GM21825 (cell line): ENCODE measurements at regions not wholly inside any gene's neighbourhood (a gene's known extent, or its start where the extent isn't known, plus 50 kb on each side); places are given as distances from the start of the nearest gene placed in this dataset.
"Not testable (repeated sequence)": the region's sequence is repeated elsewhere in the genome, so short reads cannot be mapped to it uniquely, and the experiment has no call there.

Experiments
- ATAC-seq: cut with Tn5 transposase; IDR thresholded peaks from one replicate; pipeline ENCODE4 v1.9.1; 2021; ENCODE audit warnings: mild to moderate bottlenecking, moderate library complexity; ENCODE audit not compliant: unreplicated experiment

DNA sequence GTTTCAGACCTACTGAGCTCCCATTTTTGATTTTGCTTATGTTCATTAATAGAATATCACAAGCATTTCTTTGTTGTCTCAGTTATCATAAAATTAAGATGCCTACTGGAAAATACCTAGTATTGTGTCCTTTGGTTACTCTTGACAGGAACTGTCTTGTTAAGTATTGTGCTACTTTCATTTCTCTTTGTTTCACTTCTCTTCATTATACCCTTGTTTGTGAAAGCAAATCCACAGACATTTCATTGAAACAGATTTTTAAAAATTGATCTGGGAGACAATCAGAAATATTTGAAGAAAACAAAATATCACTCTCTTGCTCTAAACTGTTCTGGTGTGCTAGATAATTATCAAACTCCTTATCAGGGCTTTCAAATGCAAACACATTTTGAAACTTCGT lies 290.5 kb upstream of the EYS start:
- ATAC-seq: no peak

DNA sequence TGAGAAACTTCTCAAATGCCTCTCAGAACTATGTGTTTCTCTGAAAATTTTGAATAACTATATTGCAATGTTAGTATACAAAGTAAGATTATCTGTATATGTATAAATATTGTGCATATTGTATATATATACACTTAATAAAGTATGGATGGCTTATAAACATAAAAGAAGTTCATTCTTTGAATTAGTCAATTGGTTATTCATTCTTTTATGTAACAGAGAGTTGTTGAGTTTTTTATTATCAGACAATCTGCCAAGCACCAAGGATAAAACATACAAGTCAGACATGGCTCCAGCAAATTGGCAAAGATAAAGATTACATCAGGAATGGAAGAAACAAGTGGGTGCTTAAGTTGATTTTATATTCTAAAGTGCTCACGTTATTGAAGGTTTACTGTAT lies 289.1 kb upstream of the EYS start:
- ATAC-seq: no peak

DNA sequence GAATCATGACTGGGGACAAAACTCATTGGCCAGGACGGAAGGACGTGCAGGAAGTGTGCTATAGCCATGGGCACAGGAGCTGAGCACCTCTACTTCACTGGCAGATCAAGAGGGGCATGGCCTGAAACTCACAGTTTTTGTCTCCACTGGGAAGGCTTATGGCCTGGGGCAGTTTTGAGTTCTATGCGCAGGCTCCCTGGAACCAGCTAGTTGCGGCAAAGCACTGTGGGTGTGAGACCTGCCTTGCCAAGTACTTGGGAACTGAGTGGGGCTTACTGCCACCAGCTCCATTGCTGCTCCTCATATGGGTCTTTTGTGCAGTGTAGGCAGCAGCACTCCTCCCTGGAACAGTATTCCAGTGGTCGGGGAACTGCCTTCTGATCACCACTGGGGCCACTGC lies 282.6 kb upstream of the EYS start:
- no peak for ATAC-seq

DNA sequence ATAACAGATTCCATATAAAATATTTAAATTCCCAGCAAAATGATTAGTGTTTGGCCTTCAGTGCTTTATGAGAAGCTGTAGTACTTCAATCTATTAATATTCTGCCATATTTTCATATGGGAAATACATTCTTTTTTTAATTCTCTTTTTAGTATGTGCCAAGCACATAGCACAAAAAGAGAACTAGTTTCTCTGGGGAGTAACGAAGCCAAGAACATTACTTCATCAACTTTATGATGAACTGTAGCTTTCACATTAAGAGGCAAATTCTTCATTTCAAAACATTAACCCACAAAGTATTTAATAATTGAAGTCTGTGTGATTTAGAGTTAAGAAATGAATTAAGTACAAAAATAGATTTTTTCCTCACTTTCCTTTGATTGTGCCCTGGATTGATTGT lies 281.0 kb upstream of the EYS start:
- no peak for ATAC-seq

DNA sequence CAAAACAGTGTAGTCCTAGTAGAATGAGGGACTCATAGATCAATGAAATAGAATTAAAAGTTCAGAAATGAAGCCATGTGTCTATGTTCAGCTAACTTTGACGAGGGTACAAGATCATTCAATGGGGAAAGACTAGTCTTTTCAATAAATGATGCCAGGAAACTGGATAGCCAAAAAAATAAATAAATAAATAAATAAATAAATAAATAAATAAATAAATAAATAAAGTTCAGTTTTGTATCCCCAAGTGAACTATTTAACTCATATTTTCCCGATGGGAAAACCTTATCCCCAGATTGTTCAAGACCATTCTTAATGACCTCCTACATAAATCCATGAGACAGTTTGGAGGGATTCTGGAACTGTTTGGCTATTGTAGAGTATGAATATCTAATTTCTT lies 277.1 kb upstream of the EYS start:
- ATAC-seq: no peak

DNA sequence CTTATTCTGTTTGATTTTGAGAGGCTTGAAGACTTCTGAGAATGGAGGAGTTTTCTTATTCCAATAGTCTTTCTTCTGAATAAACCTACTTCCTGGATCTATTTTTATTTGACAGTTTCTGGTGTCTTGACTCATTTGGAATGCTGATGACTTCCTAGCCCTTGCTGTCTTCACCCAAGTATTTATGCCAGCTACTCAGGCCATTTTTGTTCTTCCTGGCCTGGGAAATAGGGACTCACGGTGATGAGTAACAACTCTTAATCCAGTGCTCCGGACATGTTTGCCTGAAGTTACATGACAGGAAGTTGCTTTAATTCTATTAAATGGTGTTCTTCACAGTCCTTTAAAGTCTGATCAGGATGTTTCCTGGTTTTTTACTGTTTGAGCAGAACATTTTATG lies 272.1 kb upstream of the EYS start:
- no peak for ATAC-seq

DNA sequence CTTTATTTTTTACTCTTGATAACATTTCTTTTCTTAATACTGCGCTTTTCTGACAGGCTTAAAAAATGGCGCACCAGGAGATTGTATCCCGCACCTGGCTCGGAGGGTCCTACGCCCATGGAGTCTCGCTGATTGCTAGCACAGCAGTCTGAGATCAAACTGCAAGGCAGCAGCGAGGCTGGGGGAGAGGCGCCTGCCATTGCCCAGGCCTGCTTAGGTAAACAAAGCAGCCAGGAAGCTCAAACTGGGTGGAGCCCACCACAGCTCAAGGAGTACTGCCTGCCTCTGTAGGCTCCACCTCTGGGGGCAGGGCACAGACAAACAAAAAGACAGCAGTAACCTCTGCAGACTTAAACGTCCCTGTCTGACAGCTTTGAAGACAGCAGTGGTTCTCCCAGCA lies 264.2 kb upstream of the EYS start:
- not testable (repeated sequence) for ATAC-seq

DNA sequence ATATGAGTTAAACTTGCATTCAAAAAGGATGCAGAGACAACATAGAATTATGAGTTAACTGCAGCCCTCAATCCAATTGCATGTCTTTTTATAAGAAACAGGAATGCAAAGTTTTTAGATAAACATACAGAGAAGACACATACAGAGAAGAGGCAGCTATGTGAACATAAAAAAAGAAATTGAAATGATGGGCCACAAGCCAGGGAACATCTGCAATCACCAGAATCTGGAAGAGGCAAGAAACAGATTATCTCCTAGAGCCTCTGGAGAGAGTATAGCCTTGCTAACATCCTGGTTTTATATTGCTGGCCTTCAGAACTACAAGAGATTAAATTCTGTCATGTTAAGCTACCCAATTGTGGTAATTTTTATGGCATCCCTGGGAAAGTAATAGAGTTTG lies 257.2 kb upstream of the EYS start:
- no peak for ATAC-seq

DNA sequence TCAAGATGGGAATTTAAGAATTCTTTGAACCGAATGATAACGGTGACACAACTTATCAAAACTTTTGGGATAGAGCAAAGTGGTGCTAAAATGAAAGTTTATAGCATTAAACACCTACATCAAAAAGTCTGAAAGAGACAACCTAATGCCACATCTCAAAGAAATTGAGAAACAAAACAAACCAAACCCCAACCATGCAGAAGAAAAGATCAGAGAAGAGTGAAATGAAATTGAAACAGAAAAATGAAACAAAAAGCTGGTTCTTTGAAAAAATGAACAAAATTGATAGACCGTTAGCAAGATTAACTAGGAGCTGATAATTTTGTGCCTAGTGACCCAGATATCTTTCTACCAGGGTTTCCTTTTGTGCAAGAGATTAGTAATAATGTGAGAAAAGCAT lies 248.0 kb upstream of the EYS start:
- ATAC-seq: no peak

DNA sequence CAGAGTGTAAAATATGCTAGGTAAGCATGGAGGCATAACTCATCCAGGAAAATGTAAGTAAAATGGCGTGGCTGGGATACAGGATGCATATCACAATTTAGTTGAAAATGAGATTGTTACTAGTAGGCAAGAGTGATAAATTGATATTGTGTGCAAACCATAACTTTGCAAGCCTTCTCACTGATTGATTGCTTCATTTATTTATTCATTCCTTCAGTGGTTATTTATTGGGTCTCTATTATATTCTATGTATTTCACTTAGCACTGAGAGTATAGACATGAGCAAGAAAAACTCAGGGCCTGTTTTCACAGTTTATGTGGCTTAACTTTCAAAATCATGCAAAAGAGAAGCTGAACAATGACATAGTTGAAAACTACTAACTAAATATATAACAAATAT lies 241.0 kb upstream of the EYS start:
- no peak for ATAC-seq

DNA sequence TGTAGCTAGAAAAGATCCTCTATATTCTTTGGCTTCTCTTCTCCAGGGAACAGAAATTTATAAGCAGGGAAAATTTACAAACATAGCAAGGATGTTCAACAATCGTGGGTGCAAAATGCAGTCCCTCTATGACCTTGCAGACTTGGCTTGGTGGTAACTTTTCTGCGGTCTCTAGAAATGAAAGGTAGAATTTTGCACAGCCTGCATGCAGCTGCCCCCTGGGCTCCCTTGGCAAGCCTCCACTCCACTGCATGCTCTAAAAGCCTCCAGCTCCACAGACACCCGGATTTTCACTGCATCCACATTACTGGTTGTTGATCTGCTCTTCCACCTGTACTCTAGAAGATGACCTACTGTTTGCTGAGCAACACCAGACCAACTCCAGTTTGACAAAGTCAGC lies 236.5 kb upstream of the EYS start:
- no peak for ATAC-seq

DNA sequence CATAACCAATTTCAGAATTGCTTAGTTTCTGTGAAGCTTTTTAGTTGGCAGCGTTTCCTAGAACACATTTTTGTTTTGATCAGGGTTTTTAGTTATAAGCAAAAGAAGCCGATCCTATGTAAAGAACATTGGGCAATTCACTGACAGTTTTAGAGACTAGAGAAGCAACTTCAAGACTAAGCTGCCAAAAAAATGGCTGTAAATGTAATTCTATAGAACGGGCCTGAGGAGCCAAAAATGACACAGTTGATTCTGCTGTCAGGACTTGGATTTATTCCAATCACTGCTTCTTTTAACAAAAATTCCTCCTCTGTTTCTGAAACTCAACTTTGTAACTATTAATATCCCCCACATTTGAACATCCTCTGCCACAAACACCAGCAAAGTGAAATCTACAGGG lies 236.0 kb upstream of the EYS start:
- ATAC-seq: no peak

DNA sequence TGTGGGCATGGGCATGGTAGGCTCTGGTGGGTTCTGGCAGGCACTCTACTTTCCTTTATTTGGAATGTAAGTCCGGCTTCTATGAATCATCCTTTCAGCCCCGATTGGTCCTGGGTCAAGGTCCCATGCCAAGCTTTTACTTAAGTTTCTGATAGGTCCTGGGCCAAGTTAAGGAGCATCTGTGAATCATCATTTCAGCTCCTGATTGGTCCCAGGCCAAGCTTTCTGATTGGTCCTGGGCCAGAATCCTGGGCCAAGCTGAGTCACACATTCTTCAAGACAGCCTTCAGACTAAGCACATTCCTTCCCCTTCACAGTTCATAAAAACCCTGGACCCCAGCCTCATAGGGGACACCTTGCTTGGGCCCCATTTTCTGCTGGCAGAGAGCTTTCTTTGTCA lies 231.0 kb upstream of the EYS start:
- no peak for ATAC-seq

DNA sequence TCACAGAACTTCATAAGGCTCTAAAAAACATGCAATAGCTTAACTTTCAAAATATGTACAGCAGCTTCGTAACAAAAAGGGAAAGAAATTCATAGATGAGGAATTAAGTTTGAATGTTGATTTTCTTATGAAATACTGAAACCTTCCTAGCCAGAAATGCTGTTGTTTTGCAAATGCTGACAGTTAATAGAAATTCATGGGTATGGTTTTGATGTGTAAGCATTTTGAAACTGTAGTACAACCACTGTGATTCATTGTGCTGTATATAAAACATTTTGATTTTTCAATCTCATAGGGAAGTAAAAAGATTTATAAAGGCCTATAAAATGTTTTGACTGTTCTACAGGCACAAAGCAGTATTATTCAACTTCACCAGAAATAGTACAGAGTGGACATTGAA lies 228.4 kb upstream of the EYS start:
- ATAC-seq: no peak

DNA sequence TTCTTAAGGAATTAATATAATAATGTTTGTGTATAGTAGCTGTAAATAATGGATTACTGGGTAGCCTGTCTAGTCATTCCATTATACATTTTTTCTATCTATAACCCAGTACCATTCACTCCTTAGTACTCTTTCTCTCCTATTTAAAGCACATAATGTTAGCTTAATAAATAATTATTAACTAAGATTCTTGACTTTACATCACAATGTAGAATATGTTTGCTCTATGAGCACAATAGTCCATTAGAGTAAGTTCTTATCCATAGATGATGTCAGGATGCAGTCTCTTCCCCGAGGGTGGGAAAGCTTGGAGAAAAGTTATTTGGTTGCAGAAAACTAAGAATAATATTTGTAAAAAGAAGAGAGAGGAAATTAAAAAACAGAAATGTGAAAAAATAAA lies 226.4 kb upstream of the EYS start:
- no peak for ATAC-seq

DNA sequence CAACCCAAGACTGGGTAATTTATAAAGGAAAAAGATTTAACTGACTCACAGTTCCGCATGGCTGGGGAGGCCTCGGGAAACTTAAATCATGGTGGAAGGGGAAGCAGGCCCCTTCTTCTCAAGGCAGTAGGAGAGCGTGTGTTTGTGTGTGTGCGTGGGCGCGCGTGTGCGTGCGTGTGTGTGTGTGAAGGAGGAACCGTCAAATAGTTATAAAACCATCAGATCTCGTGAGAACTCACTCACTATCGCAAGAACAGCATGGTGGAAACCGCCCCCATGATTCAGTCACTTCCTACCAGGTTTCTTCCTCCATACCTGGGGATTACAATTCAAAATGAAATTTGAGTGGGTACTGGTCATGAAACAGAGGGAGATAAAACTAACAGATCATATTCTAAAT lies 220.1 kb upstream of the EYS start:
- no peak for ATAC-seq

DNA sequence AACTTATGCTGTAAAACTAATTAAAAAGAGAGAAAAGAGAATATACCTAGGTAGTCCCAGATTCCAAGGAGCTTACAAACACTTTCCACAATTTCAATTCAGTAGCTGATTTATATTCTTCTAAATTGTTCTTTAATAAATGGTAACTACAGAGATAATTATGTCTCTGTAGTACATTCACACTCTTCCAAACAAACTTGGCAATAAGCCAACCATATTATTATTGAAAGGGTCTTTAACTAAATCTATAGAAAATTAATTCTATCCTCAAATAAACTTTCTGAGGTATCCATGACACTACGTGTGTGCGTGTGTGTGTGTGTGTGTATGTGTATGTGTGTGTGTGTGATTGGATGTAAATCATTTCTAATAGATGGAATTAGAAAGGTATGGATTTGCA lies 217.4 kb upstream of the EYS start:
- ATAC-seq: no peak

DNA sequence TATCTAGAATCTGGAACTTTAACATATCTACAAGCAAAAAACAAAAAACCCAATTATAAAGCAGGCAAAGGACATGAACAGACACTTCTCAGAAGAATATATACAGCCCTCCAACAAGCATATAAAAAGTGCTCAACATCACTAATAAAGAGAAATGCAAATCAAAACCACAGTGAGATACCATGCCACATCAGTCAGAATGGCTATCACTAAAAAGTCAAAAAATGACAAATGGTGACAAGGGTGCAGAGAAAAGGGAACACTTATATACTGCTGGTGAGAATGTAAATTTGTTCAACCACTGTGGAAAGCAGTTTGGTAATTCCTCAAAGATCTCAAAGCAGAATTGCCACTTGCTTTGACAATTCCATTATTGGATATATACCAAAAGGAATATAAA lies 215.0 kb upstream of the EYS start:
- ATAC-seq: no peak

DNA sequence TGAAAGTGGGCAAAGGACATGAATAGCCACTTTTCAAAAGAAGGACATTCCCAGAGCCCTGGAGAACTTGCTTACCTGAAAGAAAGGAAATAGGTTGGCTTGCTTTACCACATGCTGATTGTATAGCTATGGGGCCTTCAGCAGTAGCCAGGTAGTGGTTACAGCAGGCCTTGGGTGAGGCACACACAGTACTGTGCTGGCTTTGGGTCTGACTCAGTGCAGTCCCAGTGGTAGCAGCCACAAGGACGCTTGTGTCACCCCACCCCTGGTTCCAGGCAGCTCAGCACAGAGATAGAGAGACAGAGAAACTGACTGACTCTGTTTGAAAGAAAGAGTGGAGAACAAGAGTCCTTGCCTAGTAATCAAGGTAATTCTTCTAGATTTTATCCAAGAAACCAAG lies 201.0 kb upstream of the EYS start:
- ATAC-seq: no peak

DNA sequence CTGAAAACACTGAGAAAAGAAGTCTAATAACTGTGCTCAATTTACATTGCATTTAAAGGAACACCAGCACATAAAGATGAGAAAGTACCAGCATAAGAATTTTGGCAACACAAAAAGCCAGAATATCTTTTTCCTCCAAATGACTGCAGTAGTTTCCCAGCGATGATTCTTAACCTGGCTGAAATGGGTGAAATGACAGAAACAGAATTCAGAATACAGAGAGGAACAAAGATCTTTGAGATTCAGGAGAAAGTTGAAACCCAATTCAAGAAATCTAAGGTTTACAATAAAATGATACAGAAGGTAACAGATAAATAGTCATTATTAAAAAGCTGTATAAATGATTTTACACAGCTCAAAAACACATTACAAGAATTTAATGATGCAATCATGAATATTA lies 197.0 kb upstream of the EYS start:
- ATAC-seq: no peak

DNA sequence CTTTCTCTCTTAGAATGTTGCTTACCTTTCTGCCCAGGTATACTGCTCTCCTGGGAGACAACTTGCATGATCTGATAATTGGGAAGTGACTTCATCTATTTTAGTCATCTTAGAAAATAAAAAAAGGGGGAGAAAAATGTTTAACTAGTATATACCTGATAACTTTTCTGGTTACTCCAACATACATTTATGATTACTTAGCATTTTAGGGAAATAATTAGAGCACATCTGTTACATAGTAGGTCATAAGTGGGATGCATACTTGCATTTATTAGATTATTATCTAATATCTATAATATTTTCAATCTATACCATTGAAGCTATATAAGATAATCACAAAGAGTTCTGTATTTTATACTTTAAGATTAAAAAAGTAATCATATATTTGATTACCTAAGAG lies 193.9 kb upstream of the EYS start:
- ATAC-seq: no peak

DNA sequence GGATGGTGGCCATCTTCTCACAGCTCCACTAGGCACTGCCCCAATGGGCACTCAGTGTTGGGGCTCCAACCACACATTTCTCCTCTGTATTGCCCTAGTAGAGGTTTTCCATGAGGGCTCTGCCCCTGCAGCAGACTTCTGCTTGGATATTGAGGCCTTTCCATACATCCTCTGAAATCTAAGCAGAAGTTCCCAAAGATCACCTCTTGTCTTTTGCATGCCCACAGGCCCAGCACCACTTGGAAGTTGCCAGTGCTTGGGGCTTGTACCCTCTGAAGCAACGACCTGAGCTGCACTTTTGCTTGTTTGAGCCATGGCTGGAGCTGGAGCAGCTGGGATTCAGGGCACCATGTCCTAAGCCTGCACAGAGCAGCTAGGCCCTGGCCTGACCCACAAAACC lies 189.1 kb upstream of the EYS start:
- ATAC-seq: no peak

DNA sequence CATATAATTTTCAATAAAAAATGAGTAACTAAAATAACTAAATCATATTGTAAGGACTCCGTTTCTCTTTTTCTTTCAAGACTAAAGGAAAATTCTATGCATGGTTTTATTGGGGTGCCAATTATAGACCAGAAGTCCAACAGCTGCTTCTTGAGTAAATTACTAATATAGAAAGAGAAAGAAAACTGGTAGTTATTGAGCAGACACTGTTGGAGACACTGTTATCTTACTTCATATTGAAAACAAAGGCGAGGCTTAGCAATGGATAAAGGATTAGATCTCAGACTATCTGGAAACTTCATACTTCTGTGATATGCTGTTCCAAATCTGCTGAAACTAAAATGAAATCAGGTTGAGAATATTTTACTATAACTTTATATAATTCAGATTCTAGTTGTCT lies 169.6 kb upstream of the EYS start:
- ATAC-seq: no peak

DNA sequence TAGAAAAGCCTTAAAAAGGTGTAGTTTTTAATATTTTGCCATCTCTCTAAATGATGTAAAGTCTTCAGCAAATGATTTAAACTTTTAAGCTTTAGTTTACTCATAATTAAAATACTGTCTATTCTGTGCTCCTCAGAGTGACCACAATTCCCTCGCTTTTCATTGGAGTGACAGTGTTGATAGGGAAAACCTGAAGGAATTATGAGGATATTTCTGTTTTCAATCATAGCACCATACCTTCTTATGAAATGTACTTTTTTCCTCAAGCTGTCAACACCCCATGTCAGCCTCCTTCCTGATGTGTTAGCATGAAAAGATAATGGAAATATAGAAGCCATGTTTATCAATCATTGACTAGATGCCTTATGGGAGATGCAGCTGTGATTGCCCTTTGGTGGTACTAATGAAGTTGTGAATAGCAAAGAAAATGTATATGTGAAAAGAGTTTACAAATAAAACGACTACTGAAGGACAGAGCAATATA lies 145.4 kb upstream of the EYS start:
- no peak for ATAC-seq
